IMR-90 (cell line): ENCODE measurements at regions not wholly inside any gene's neighbourhood (a gene's known extent, or its start where the extent isn't known, plus 50 kb on each side); places are given as distances from the start of the nearest gene placed in this dataset.

Source experiments
- ATAC-seq: fragments of 200-7000 bp; cut with Tn5 transposase; 2 replicates; pipeline ENCODE4 v1.9.1; 2020; ENCODE audit warnings: low read depth, mild to moderate bottlenecking, moderate library complexity
- BruUV-seq: library from RNA; stranded (reverse); fragments of 400-500 nt; replicated peaks from 2 replicates; lab custom pipeline; 2021; lab: Mats Ljungman, UMichigan
- CTCF ChIA-PET: fragments of 300-600 bp; formaldehyde crosslinking; extraction: SDS; loops from one replicate; lab custom pipeline; 2021; ENCODE audit warnings: antibody characterized with exemption; lab: Yijun Ruan, JAX
- POLR2A ChIA-PET: fragments of 300-600 bp; sonication (Branson Sonifier 250); formaldehyde crosslinking; loops from one replicate; lab custom pipeline; 2022; ENCODE audit warnings: antibody characterized with exemption; ENCODE audit not compliant: unreplicated experiment; lab: Charles Lee
- DNase-seq: peaks from one replicate; pipeline ENCODE4 v3.0.0; 2013
- H2AFZ ChIP-seq: replicated peaks from 2 replicates; pipeline ENCODE3; 2013; ENCODE audit warnings: low read length, mild to moderate bottlenecking; ENCODE audit not compliant: poor library complexity
- H2AK5ac ChIP-seq: 2 replicates; pipeline ENCODE4 v1.6.1; 2013; ENCODE audit warnings: low read depth, low read length, inconsistent platforms
- H2AK9ac ChIP-seq: replicated peaks from 2 replicates; pipeline ENCODE3; 2013; ENCODE audit warnings: mild to moderate bottlenecking, low read depth, low read length, moderate library complexity; ENCODE audit not compliant: poor library complexity
- H2BK120ac ChIP-seq: 2 replicates; pipeline ENCODE4 v1.6.1; 2013; ENCODE audit warnings: low read depth, low read length, inconsistent platforms
- H2BK15ac ChIP-seq: 3 replicates; pipeline ENCODE4 v1.6.1; 2013; ENCODE audit warnings: low read depth, low read length, inconsistent platforms
- H2BK20ac ChIP-seq: 2 replicates; pipeline ENCODE4 v1.6.1; 2013; ENCODE audit warnings: low read depth, mild to moderate bottlenecking, inconsistent platforms, low read length, moderate library complexity
- H2BK5ac ChIP-seq: 2 replicates; pipeline ENCODE4 v1.6.1; 2013; ENCODE audit warnings: mild to moderate bottlenecking, low read depth, low read length, inconsistent platforms; ENCODE audit not compliant: poor library complexity, severe bottlenecking
- H3K14ac ChIP-seq: replicated peaks from 2 replicates; pipeline ENCODE4 v1.6.1; 2013; ENCODE audit warnings: low read depth, low read length, inconsistent platforms
- H3K18ac ChIP-seq: 2 replicates; pipeline ENCODE4 v1.6.1; 2013; ENCODE audit warnings: low read depth, low read length, control low read depth
- H3K23ac ChIP-seq: 2 replicates; pipeline ENCODE4 v1.6.1; 2013; ENCODE audit warnings: low read depth, low read length, inconsistent platforms
- H3K27ac ChIP-seq: 2 replicates; pipeline ENCODE4 v1.5.1; 2013; ENCODE audit warnings: mild to moderate bottlenecking, control low read depth, low read length; ENCODE audit not compliant: insufficient read depth
- H3K27me3 ChIP-seq: 2 replicates; pipeline ENCODE4 v1.6.1; 2013; ENCODE audit warnings: low read length; ENCODE audit not compliant: control insufficient read depth, insufficient read depth
- H3K36me3 ChIP-seq: 2 replicates; pipeline ENCODE4 v1.6.1; 2013; ENCODE audit warnings: low read length, mixed read lengths; ENCODE audit not compliant: control insufficient read depth, insufficient read depth
- H3K4ac ChIP-seq: 2 replicates; pipeline ENCODE4 v1.6.1; 2013; ENCODE audit warnings: low read depth, low read length, inconsistent platforms
- H3K4me1 ChIP-seq: 2 replicates; pipeline ENCODE4 v1.6.1; 2013; ENCODE audit warnings: low read length, mixed read lengths; ENCODE audit not compliant: control insufficient read depth, insufficient read depth
- H3K4me2 ChIP-seq: 2 replicates; pipeline ENCODE4 v1.6.1; 2013; ENCODE audit warnings: low read depth, mild to moderate bottlenecking, control low read depth, low read length, moderate library complexity
- H3K4me3 ChIP-seq: 2 replicates; pipeline ENCODE4 v1.5.1; 2013; ENCODE audit warnings: low read depth, mild to moderate bottlenecking, control low read depth, low read length, moderate library complexity; ENCODE audit not compliant: insufficient read depth
- H3K56ac ChIP-seq: 2 replicates; pipeline ENCODE4 v1.6.1; 2013; ENCODE audit warnings: low read length, inconsistent platforms; ENCODE audit not compliant: insufficient read depth; ENCODE audit errors: extremely low read depth
- H3K79me1 ChIP-seq, 2 experiments: 2 replicates each; pipeline ENCODE4 v1.6.1; 2013; ENCODE audit warnings: low read length in 2 of 2, inconsistent platforms in 1 of 2, low read depth in 1 of 2
- H3K9ac ChIP-seq: 2 replicates; pipeline ENCODE4 v1.6.1; 2013; ENCODE audit warnings: low read depth, low read length, control low read depth
- H3K9me1 ChIP-seq: 2 replicates; pipeline ENCODE4 v1.6.1; 2013; ENCODE audit warnings: low read length, inconsistent platforms; ENCODE audit not compliant: insufficient read depth
- H3K9me3 ChIP-seq: 2 replicates; pipeline ENCODE4 v1.6.1; 2013; ENCODE audit warnings: low read length; ENCODE audit not compliant: control insufficient read depth, insufficient read depth
- H4K20me1 ChIP-seq: 2 replicates; pipeline ENCODE4 v1.6.1; 2013; ENCODE audit warnings: low read length, inconsistent platforms; ENCODE audit not compliant: insufficient read depth
- H4K5ac ChIP-seq: 2 replicates; pipeline ENCODE4 v1.6.1; 2013; ENCODE audit warnings: mild to moderate bottlenecking, low read depth, low read length, control low read depth
- H4K8ac ChIP-seq, 2 experiments: 2 replicates each; pipeline ENCODE4 v1.6.1; 2013; ENCODE audit warnings: low read depth in 2 of 2, low read length in 2 of 2, control low read depth in 1 of 2, inconsistent platforms in 1 of 2
- H4K91ac ChIP-seq: 2 replicates; pipeline ENCODE4 v1.6.1; 2013; ENCODE audit warnings: low read depth, low read length, inconsistent platforms; ENCODE audit not compliant: insufficient read depth
- MAZ ChIP-seq: IDR thresholded peaks from 2 replicates; pipeline ENCODE4 v1.6.1; 2012; ENCODE audit warnings: low read depth, mild to moderate bottlenecking, low read length, improper control_type of control experiment, moderate library complexity, borderline replicate concordance
- RFX5 ChIP-seq: IDR thresholded peaks from 2 replicates; pipeline ENCODE4 v1.8.0; 2012; ENCODE audit warnings: low read depth, mild to moderate bottlenecking, low read length, moderate library complexity
- SMC3 ChIP-seq: fragments of 150-350 bp; IDR thresholded peaks from 2 replicates; pipeline ENCODE4 v1.6.1; 2016; ENCODE audit warnings: low read depth, mild to moderate bottlenecking, antibody characterized with exemption, low read length, moderate library complexity
- WGBS, 2 experiments: methylation state at CpG; one replicate each; pipeline versions ENCODE4 v1.1.5 to v1.1.7; 2013; ENCODE audit warnings: missing lambda C conversion rate in 2 of 2; ENCODE audit not compliant: insufficient read length in 1 of 2; ENCODE audit errors: extremely low coverage in 2 of 2; 5-methylcytosine and 5-hydroxymethylcytosine counted together
- dilution Hi-C: fragments of 300-500 bp; cut with HindIII; formaldehyde crosslinking; loops from one replicate; pipeline ENCODE4 v1.14.3; 2018; ENCODE audit warnings: low sequenced_read_pairs; ENCODE audit not compliant: unreplicated experiment
- in situ Hi-C: fragments of 300-500 bp; cut with MboI; formaldehyde crosslinking; loops from 3 replicates; pipeline ENCODE4 v1.14.3; 2019; ENCODE audit warnings: low sequenced_read_pairs, inconsistent platforms, mixed read lengths
- intact Hi-C: fragments of 100-400 bp; cut with micrococcal nuclease; formaldehyde crosslinking; loops from 2 replicates; pipeline ENCODE4 v1.10.0; 2022
- TF ChIP-seq, protein P1 (sequence below): fragments of 150-350 bp; IDR thresholded peaks from 2 replicates; pipeline ENCODE4 v1.6.1; 2016; ENCODE audit warnings: low read depth, mild to moderate bottlenecking, low read length, moderate library complexity, borderline replicate concordance
- TF ChIP-seq, protein P2 (sequence below): conservative IDR thresholded peaks from 2 replicates; pipeline ENCODE4 v1.5.1; 2012; ENCODE audit warnings: mild to moderate bottlenecking, low read depth, low read length, improper control_type of control experiment

DNA sequence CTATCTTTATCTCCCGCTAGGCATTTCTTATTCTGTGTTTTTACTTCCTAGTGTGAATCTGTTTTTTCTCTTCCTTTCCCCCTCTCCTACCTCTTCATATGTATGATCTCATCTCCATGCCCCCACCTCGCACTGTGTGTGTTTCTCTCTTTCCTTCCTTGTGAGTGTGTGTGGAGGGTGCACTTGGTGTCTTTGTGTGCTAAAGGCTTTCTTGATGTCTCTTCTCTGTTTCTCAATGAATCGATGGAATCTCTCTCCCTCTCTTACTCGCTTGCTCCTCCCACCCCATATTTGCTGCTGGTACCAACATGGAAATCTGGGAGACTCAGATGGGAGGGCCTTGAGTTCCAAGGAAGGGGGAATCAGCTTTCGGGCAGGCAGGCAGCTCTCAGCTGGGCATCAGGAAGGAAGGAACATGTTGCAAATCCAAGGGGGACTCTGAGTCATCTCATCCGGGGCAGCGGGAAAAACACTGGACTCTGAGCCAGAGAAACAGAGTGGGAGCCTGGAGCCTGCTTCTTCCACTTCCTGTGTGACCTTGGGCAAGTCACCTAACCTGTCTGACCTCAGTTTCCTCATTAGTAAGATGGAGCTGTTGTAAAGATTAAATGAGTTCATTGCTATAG lies 147.5 kb downstream of the PTPRU start:
- H3K79me1 ChIP-seq: no peaks in the 10 kb centered on the region
- H3K9me3 ChIP-seq: no peaks in the 10 kb centered on the region
- H2BK15ac ChIP-seq: no peak overlapping the region
- CTCF ChIA-PET: no interaction called here
- dilution Hi-C loops (no loop called here), intact Hi-C loops (no loop called here), in situ Hi-C loops (loop anchor here (10.0 kb wide), 1 partner anchor 139 kb away; no protein-coding TSS in a partner anchor)
- H3K9me1 ChIP-seq: no peaks in the 10 kb centered on the region
- ATAC-seq (no peak), DNase-seq (peak; percentile 16)
- no peak overlapping the region for H3K18ac ChIP-seq
- no peaks in the 10 kb centered on the region for H3K36me3 ChIP-seq
- H4K91ac ChIP-seq: no peak overlapping the region
- BruUV-seq: no TSS peak
- no peak overlapping the region for H2AFZ ChIP-seq
- POLR2A ChIA-PET: no interaction called here
- H2AK9ac ChIP-seq: no peak overlapping the region
- H3K4me3 ChIP-seq: no peak overlapping the region
- TF ChIP-seq SMC3 (no peak), RFX5 (no peak), MAZ (no peak)
- TF ChIP-seq, protein P1, sequence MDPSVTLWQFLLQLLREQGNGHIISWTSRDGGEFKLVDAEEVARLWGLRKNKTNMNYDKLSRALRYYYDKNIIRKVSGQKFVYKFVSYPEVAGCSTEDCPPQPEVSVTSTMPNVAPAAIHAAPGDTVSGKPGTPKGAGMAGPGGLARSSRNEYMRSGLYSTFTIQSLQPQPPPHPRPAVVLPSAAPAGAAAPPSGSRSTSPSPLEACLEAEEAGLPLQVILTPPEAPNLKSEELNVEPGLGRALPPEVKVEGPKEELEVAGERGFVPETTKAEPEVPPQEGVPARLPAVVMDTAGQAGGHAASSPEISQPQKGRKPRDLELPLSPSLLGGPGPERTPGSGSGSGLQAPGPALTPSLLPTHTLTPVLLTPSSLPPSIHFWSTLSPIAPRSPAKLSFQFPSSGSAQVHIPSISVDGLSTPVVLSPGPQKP: no peak
- TF ChIP-seq, protein P2, sequence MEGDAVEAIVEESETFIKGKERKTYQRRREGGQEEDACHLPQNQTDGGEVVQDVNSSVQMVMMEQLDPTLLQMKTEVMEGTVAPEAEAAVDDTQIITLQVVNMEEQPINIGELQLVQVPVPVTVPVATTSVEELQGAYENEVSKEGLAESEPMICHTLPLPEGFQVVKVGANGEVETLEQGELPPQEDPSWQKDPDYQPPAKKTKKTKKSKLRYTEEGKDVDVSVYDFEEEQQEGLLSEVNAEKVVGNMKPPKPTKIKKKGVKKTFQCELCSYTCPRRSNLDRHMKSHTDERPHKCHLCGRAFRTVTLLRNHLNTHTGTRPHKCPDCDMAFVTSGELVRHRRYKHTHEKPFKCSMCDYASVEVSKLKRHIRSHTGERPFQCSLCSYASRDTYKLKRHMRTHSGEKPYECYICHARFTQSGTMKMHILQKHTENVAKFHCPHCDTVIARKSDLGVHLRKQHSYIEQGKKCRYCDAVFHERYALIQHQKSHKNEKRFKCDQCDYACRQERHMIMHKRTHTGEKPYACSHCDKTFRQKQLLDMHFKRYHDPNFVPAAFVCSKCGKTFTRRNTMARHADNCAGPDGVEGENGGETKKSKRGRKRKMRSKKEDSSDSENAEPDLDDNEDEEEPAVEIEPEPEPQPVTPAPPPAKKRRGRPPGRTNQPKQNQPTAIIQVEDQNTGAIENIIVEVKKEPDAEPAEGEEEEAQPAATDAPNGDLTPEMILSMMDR: no peak
- no peak overlapping the region for H3K4ac ChIP-seq
- no peak overlapping the region for H2BK120ac ChIP-seq
- no peak overlapping the region for H4K5ac ChIP-seq
- 20% methylated on average over 1 of the region's 7 CpGs; no CpG with 5 or more reads in 1 of the 2 experiments for WGBS, 2 experiments
- no peak overlapping the region for H3K4me2 ChIP-seq
- H2BK20ac ChIP-seq: no peak overlapping the region
- H2BK5ac ChIP-seq: no peak overlapping the region
- H3K4me1 ChIP-seq: no peaks in the 10 kb centered on the region
- H3K27ac ChIP-seq: no peak overlapping the region
- no peak overlapping the region for H4K8ac ChIP-seq
- H3K14ac ChIP-seq: no peak overlapping the region
- H3K23ac ChIP-seq: no peak overlapping the region
- H3K56ac ChIP-seq: no peak overlapping the region
- H4K20me1 ChIP-seq: no peaks in the 10 kb centered on the region
- H3K9ac ChIP-seq: no peak overlapping the region
- H3K27me3 ChIP-seq: no peaks in the 10 kb centered on the region; the same call in none of the 2 replicates
- H2AK5ac ChIP-seq: no peak overlapping the region
